Stomach (tissue), 4 donors: ENCODE measurements at regions not wholly inside any gene's neighbourhood (a gene's known extent, or its start where the extent isn't known, plus 50 kb on each side); places are given as distances from the start of the nearest gene placed in this dataset.

ENCODE experiments used
- CTCF ChIP-seq, 7 experiments: fragments of 450-650 bp in 4 of 7; fragments of 200-600 bp in 3 of 7; sonication (generic) in 3 of 7; IDR thresholded peaks; one replicate each; pipeline ENCODE4 v1.5.1; 2016 to 2019; ENCODE audit warnings: antibody characterized with exemption in 7 of 7, control low read depth in 2 of 7, mild to moderate bottlenecking in 1 of 7
- EP300 ChIP-seq: sonication (generic); formaldehyde crosslinking; IDR thresholded peaks from one replicate; pipeline ENCODE4 v1.6.1; 2017; ENCODE audit warnings: antibody characterized with exemption
- POLR2A ChIP-seq, 4 donors: fragments of 450-650 bp; IDR thresholded peaks; one replicate each; pipeline ENCODE4 v1.6.1; 2016; ENCODE audit warnings: antibody characterized with exemption in 4 of 4, control low read depth in 2 of 4, mild to moderate bottlenecking in 1 of 4, moderate library complexity in 1 of 4
- POLR2AphosphoS5 ChIP-seq, 3 donors: sonication (generic); formaldehyde crosslinking; IDR thresholded peaks; one replicate each; pipeline ENCODE4 v1.6.1; 2016; ENCODE audit warnings: antibody characterized with exemption in 3 of 3

GRCh38 chr3:104438706-104439105 is 928.0 kb upstream of the ALCAM start:
- TF ChIP-seq CTCF (IDR thresholded peaks at IDR 0.05): no peak
- TF ChIP-seq POLR2A (IDR thresholded peaks at IDR 0.05): no peak
- TF ChIP-seq EP300: no peak
- no peak for TF ChIP-seq POLR2AphosphoS5 (IDR thresholded peaks at IDR 0.05)
